ENCODE measurements at regions not wholly inside any gene's neighbourhood (a gene's known extent, or its start where the extent isn't known, plus 50 kb on each side); places are given as distances from the start of the nearest gene placed in this dataset.

DNA sequence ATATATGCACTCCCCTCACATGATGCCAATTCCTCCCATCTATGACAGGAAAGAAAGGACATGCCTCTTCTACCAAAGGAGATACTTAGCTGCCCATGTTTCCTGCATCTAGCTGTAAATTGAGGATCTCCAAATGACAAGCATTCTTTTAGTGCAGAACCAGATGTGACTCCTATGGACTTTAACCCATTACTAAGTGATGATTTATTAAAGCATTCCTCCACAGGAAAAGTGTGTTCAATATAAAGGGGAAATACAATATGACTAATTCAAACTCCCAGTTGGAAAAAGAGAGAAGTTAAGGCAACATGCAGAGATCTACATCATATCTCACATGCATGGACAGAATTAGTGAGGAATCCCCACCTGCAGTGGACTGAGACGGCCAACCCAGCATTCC is 221.3 kb downstream of the FAM76B start:
- Histone ChIP-seq H3K36me3 (no peaks in the 10 kb centered on the region), H3K27me3 (replicated peaks in 1 of 7) (no peaks in the 10 kb centered on the region), H3K4me3 (no peak overlapping the region), H3K9me3 (peaks cover 0 to 19% (median 16%) of the 10 kb centered on the region in 8 donors), H3K27ac (no peak overlapping the region), H3K4me1 (peaks cover 0 to 14% (median 2%) of the 10 kb centered on the region in 6 donors)
- intact Hi-C loops (cut with DNase I; ENCODE audit: low total_unique reads), result no loop called here
- DNase-seq, result no peak
- WGBS, 5 donors, result 90 to 100% (median 95%) methylated on average over 1 of the region's 1 CpG
- TF ChIP-seq POLR2AphosphoS5 (IDR thresholded peaks at IDR 0.05) (no peak), POLR2A (IDR thresholded peaks at IDR 0.05) (no peak)
- TF ChIP-seq, protein P1, sequence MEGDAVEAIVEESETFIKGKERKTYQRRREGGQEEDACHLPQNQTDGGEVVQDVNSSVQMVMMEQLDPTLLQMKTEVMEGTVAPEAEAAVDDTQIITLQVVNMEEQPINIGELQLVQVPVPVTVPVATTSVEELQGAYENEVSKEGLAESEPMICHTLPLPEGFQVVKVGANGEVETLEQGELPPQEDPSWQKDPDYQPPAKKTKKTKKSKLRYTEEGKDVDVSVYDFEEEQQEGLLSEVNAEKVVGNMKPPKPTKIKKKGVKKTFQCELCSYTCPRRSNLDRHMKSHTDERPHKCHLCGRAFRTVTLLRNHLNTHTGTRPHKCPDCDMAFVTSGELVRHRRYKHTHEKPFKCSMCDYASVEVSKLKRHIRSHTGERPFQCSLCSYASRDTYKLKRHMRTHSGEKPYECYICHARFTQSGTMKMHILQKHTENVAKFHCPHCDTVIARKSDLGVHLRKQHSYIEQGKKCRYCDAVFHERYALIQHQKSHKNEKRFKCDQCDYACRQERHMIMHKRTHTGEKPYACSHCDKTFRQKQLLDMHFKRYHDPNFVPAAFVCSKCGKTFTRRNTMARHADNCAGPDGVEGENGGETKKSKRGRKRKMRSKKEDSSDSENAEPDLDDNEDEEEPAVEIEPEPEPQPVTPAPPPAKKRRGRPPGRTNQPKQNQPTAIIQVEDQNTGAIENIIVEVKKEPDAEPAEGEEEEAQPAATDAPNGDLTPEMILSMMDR (IDR thresholded peaks at IDR 0.05 in 8 of 11, conservative IDR thresholded peaks at IDR 0.05 in 3 of 11), result no peak

DNA sequence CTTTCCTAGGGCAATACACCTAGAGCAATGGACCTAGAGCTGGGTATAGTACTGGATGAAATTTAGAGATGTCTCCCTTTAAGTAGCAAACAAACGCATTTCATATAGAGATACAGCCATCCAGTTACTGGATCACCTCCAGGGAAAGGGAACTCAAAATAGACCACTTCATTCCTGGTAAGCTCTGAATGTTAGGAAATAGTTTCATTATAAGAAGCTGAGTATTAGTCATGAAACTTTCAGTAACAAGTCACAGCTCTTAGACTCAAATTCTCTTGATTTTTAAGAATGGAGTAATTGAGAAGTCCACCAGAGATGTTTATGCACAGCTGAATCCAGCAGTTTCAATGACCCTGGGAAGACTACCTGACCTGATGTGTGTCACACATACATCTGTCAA is 221.9 kb downstream of the FAM76B start:
- Histone ChIP-seq H3K27me3 (replicated peaks in 1 of 7) (no peaks in the 10 kb centered on the region), H3K9me3 (peaks cover 0 to 19% (median 16%) of the 10 kb centered on the region in 8 donors), H3K27ac (no peak overlapping the region), H3K4me3 (no peak overlapping the region), H3K4me1 (peaks cover 0 to 14% (median 2%) of the 10 kb centered on the region in 6 donors), H3K36me3 (no peaks in the 10 kb centered on the region)
- TF ChIP-seq POLR2AphosphoS5 (IDR thresholded peaks at IDR 0.05) (no peak), POLR2A (IDR thresholded peaks at IDR 0.05) (no peak)
- TF ChIP-seq, protein P1 (IDR thresholded peaks at IDR 0.05 in 8 of 11, conservative IDR thresholded peaks at IDR 0.05 in 3 of 11), result no peak
- DNase-seq, result no peak
- intact Hi-C loops (cut with DNase I; ENCODE audit: low total_unique reads), result no loop called here
- WGBS, 5 donors, result 82 to 95% (median 86%) methylated on average over 1 of the region's 1 CpG

DNA sequence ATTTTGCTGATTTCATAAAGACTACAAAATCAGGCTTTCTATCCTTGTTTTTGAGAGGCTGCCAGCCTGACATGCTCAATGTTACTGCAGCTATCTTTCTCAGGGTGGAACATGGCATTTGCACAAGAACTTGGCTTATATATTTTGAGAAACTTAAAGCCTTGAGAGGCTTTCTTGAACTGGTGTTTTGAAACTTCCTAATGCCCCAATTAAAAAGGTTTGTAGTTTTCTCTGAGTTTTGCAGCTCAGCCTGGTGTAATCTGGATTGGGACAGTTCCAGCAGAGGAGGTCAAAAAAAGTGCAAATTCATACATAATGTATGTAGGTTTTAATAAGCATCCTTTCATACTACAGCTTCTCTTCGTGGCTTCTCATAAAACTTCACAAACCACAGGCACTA is 223.4 kb downstream of the FAM76B start:
- Histone ChIP-seq H3K4me1 (peaks cover 0 to 14% (median 2%) of the 10 kb centered on the region in 6 donors), H3K9me3 (peaks cover 0 to 19% (median 16%) of the 10 kb centered on the region in 8 donors), H3K27ac (no peak overlapping the region), H3K36me3 (no peaks in the 10 kb centered on the region), H3K27me3 (replicated peaks in 1 of 7) (no peaks in the 10 kb centered on the region), H3K4me3 (no peak overlapping the region)
- TF ChIP-seq POLR2A (IDR thresholded peaks at IDR 0.05) (no peak), POLR2AphosphoS5 (IDR thresholded peaks at IDR 0.05) (no peak)
- TF ChIP-seq, protein P1 (IDR thresholded peaks at IDR 0.05 in 8 of 11, conservative IDR thresholded peaks at IDR 0.05 in 3 of 11), result no peak
- 26 to 41% (median 30%) methylated on average over 1 of the region's 1 CpG for WGBS, 5 donors
- no peak for DNase-seq
- intact Hi-C loops (cut with DNase I; ENCODE audit: low total_unique reads), result no loop called here

DNA sequence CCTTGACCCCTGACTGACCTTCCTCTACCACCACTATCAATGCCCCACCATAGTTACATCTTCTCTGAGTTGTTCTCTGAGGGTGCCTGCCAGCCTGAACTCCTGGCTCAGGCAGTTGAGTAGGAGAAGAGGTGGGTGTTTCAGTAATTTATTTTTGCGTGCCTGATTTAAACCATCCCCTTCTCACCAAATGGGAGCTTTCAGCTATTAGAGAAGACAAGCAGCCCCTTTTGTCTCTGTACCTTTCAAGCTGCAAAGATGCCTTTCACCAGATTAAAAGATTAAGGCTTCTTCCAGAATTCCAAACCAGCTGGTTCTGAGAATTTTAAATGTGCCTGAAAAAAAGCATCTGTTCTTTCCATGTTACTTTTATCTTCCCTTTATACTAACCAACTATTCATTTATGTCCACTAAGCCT is 223.8 kb downstream of the FAM76B start:
- intact Hi-C loops (cut with DNase I; ENCODE audit: low total_unique reads), result no loop called here
- no peak for DNase-seq
- H3K36me3 ChIP-seq, result no peaks in the 10 kb centered on the region
- WGBS, 5 donors, result 70 to 85% (median 74%) methylated on average over 1 of the region's 1 CpG
- no peak overlapping the region for H3K4me3 ChIP-seq
- peaks cover 0 to 19% (median 16%) of the 10 kb centered on the region in 8 donors for H3K9me3 ChIP-seq
- TF ChIP-seq POLR2AphosphoS5 (IDR thresholded peaks at IDR 0.05) (no peak), POLR2A (IDR thresholded peaks at IDR 0.05) (no peak)
- TF ChIP-seq, protein P1 (IDR thresholded peaks at IDR 0.05 in 8 of 11, conservative IDR thresholded peaks at IDR 0.05 in 3 of 11), result no peak
- peaks cover 0 to 14% (median 2%) of the 10 kb centered on the region in 6 donors for H3K4me1 ChIP-seq
- no peak overlapping the region for H3K27ac ChIP-seq
- H3K27me3 ChIP-seq (replicated peaks in 1 of 7), result no peaks in the 10 kb centered on the region

Measured in spleen (tissue), 11 donors.